HFFc6 (cell line): ENCODE measurements at regions not wholly inside any gene's neighbourhood (a gene's known extent, or its start where the extent isn't known, plus 50 kb on each side); places are given as distances from the start of the nearest gene placed in this dataset.

Experiments used
- DNase-seq: peaks from one replicate; pipeline ENCODE4 v3.0.0-alpha.2; 2018
- H3K27ac Mint-ChIP-seq: 2 replicates; pipeline ENCODE4 v1.8.0; 2020; ENCODE audit warnings: mild to moderate bottlenecking, mixed read lengths
- H3K27me3 Mint-ChIP-seq: 2 replicates; pipeline ENCODE4 v1.8.0; 2021; ENCODE audit warnings: mild to moderate bottlenecking, moderate library complexity, mixed read lengths; ENCODE audit not compliant: insufficient read depth
- H3K36me3 Mint-ChIP-seq: 2 replicates; pipeline ENCODE4 v1.8.0; 2021; ENCODE audit warnings: low read depth, mixed read lengths
- H3K4me1 Mint-ChIP-seq: 2 replicates; pipeline ENCODE4 v1.8.0; 2020; ENCODE audit warnings: low read depth, mixed read lengths
- H3K4me3 Mint-ChIP-seq: 2 replicates; pipeline ENCODE4 v1.8.0; 2020; ENCODE audit warnings: mild to moderate bottlenecking, moderate library complexity, mixed read lengths
- H3K9me3 Mint-ChIP-seq: 2 replicates; pipeline ENCODE4 v1.8.0; 2020; ENCODE audit warnings: mild to moderate bottlenecking, mixed read lengths
- CTCF ChIP-seq: fragments of 200-600 bp; sonication (generic); IDR thresholded peaks from 2 replicates; pipeline ENCODE4 v1.5.0; 2021; ENCODE audit warnings: antibody characterized with exemption, mild to moderate bottlenecking

- no peak for DNase-seq
- no peak overlapping the region for H3K27ac Mint-ChIP-seq
- no peaks in the 10 kb centered on the region for H3K27me3 Mint-ChIP-seq
- no peaks in the 10 kb centered on the region for H3K4me1 Mint-ChIP-seq
- no peak overlapping the region for H3K4me3 Mint-ChIP-seq
- no peaks in the 10 kb centered on the region for H3K9me3 Mint-ChIP-seq
- no peaks in the 10 kb centered on the region for H3K36me3 Mint-ChIP-seq
- TF ChIP-seq CTCF = no peak
Measured at GRCh38 chr18:34600874-34601656, 109.0 kb upstream of the DTNA start.

GRCh38 chr18:34604591-34604990 lies 105.5 kb upstream of the DTNA start:
- Mint-ChIP-seq H3K9me3 (no peaks in the 10 kb centered on the region), H3K4me1 (no peaks in the 10 kb centered on the region), H3K36me3 (no peaks in the 10 kb centered on the region), H3K27me3 (no peaks in the 10 kb centered on the region), H3K4me3 (no peak overlapping the region), H3K27ac (no peak overlapping the region)
- no peak for DNase-seq
- no peak for TF ChIP-seq CTCF

- Mint-ChIP-seq H3K9me3 (no peaks in the 10 kb centered on the region), H3K4me3 (no peak overlapping the region), H3K27ac (no peak overlapping the region), H3K4me1 (no peaks in the 10 kb centered on the region), H3K27me3 (no peaks in the 10 kb centered on the region), H3K36me3 (no peaks in the 10 kb centered on the region)
- TF ChIP-seq CTCF = no peak
- no peak for DNase-seq
Measured at GRCh38 chr18:34606851-34607250, 103.2 kb upstream of the DTNA start.

GRCh38 chr18:34608064-34608463 lies 102.0 kb upstream of the DTNA start:
- Mint-ChIP-seq H3K4me3 (no peak overlapping the region), H3K27ac (no peak overlapping the region), H3K9me3 (peaks cover 6% of the 10 kb centered on the region; the same call in 1 of the 2 replicates), H3K27me3 (no peaks in the 10 kb centered on the region; the same call in 1 of the 2 replicates), H3K4me1 (no peaks in the 10 kb centered on the region), H3K36me3 (no peaks in the 10 kb centered on the region)
- no peak for DNase-seq
- TF ChIP-seq CTCF = no peak

- Mint-ChIP-seq H3K9me3 (peaks cover 6% of the 10 kb centered on the region; the same call in 1 of the 2 replicates), H3K36me3 (no peaks in the 10 kb centered on the region), H3K4me3 (no peak overlapping the region), H3K27me3 (no peaks in the 10 kb centered on the region; the same call in 1 of the 2 replicates), H3K27ac (no peak overlapping the region), H3K4me1 (no peaks in the 10 kb centered on the region)
- TF ChIP-seq CTCF = no peak
- DNase-seq = no peak
Measured at GRCh38 chr18:34609986-34610648, 100.0 kb upstream of the DTNA start.
